ENCODE measurements at regions not wholly inside any gene's neighbourhood (a gene's known extent, or its start where the extent isn't known, plus 50 kb on each side); places are given as distances from the start of the nearest gene placed in this dataset.

- FAIRE-seq, result no peak
- H3K4me1 ChIP-seq (replicated peaks in 1 of 2; ENCODE audit: control insufficient read depth in 2 of 2, insufficient read depth in 2 of 2, low read length in 2 of 2), result no peaks in the 10 kb centered on the region
- no peak overlapping the region for H3K4me3 ChIP-seq
- peaks cover 0 to 1% of the 10 kb centered on the region in 2 experiments; a peak in 1 of 5 replicates for H3K27me3 ChIP-seq (ENCODE audit: control insufficient read depth in 2 of 2, insufficient read depth in 2 of 2, low read length in 2 of 2)
- TF ChIP-seq NR3C1 (CRISPR knock-in tag; IDR thresholded peaks at IDR 0.05) (no peak), MCM3 (IDR thresholded peaks at IDR 0.05) (no peak), U2AF1 (optimal IDR thresholded peaks at IDR 0.05; ENCODE audit: low read depth, low read length) (no peak), E2F3 (CRISPR knock-in tag; IDR thresholded peaks at IDR 0.05) (no peak)
- intact Hi-C loops (cut with micrococcal nuclease) (loop anchor here (5.0 kb wide), 1 partner anchor 222 kb away; no protein-coding TSS in a partner anchor), in situ Hi-C loops (cut with MboI) (no loop called here)
- H2AFZ ChIP-seq (ENCODE audit: low read depth, low read length), result no peak overlapping the region
- no peaks in the 10 kb centered on the region for H4K20me1 ChIP-seq (replicated peaks; ENCODE audit: control insufficient read depth, insufficient read depth, low read length)
- CTCF ChIA-PET (ENCODE audit: low intra/inter-chr PET ratio), result no interaction called here
- 1% methylated on average over 5 of the region's 5 CpGs for WGBS (ENCODE audit: insufficient coverage, low coverage, missing lambda C conversion rate)
- H3K27ac ChIP-seq (ENCODE audit: extremely low read depth, low read depth, low read length), result no peak overlapping the region
- H3K36me3 ChIP-seq (ENCODE audit: control insufficient read depth, insufficient read depth, low read length), result no peaks in the 10 kb centered on the region
- no peak for ATAC-seq
- POLR2A ChIA-PET, result interaction anchor here (1.5 kb wide), 1 partner anchor 9 kb away, joined by 5 read pairs; no protein-coding TSS in a partner anchor
- H3K79me2 ChIP-seq (ENCODE audit: control insufficient read depth, insufficient read depth, low read length), result no peaks in the 10 kb centered on the region
- BruUV-seq (replicated peaks), result no TSS peak
- H3K9me1 ChIP-seq (ENCODE audit: control insufficient read depth, insufficient read depth, low read length), result no peaks in the 10 kb centered on the region
- H3K9ac ChIP-seq (ENCODE audit: insufficient read depth in 1 of 2, low read depth in 2 of 2, low read length in 2 of 2), result no peak overlapping the region
- H3K9me3 ChIP-seq (replicated peaks; ENCODE audit: control insufficient read depth, insufficient read depth, low read depth, low read length), result no peaks in the 10 kb centered on the region
- no peak for DNase-seq (ENCODE audit: extremely low read depth in 1 of 4, low spot score in 3 of 4)
- no peak overlapping the region for H3K4me2 ChIP-seq (ENCODE audit: insufficient read depth, low read length)
Observed at GRCh38 chr1:34684266-34684665, 70.6 kb upstream of the GJB5 start.

GRCh38 chr1:34685225-34685624 is 69.6 kb upstream of the GJB5 start:
- Histone ChIP-seq H4K20me1 (replicated peaks; ENCODE audit: control insufficient read depth, insufficient read depth, low read length) (no peaks in the 10 kb centered on the region), H3K9ac (ENCODE audit: insufficient read depth in 1 of 2, low read depth in 2 of 2, low read length in 2 of 2) (no peak overlapping the region), H3K79me2 (ENCODE audit: control insufficient read depth, insufficient read depth, low read length) (no peaks in the 10 kb centered on the region), H3K9me1 (ENCODE audit: control insufficient read depth, insufficient read depth, low read length) (no peaks in the 10 kb centered on the region), H3K4me2 (ENCODE audit: insufficient read depth, low read length) (no peak overlapping the region), H3K4me1 (replicated peaks in 1 of 2; ENCODE audit: control insufficient read depth in 2 of 2, insufficient read depth in 2 of 2, low read length in 2 of 2) (no peaks in the 10 kb centered on the region), H3K36me3 (ENCODE audit: control insufficient read depth, insufficient read depth, low read length) (no peaks in the 10 kb centered on the region), H3K4me3 (no peak overlapping the region), H3K27me3 (ENCODE audit: control insufficient read depth in 2 of 2, insufficient read depth in 2 of 2, low read length in 2 of 2) (peaks cover 0 to 4% of the 10 kb centered on the region in 2 experiments; a peak in 1 of 5 replicates), H2AFZ (ENCODE audit: low read depth, low read length) (no peak overlapping the region), H3K27ac (ENCODE audit: extremely low read depth, low read depth, low read length) (no peak overlapping the region), H3K9me3 (replicated peaks; ENCODE audit: control insufficient read depth, insufficient read depth, low read depth, low read length) (no peaks in the 10 kb centered on the region)
- FAIRE-seq, result no peak
- intact Hi-C loops (cut with micrococcal nuclease), result no loop called here
- in situ Hi-C loops (cut with MboI), result no loop called here
- TF ChIP-seq ZNF274 (IDR thresholded peaks at IDR 0.05; ENCODE audit: borderline replicate concordance, low read depth, low read length), result no peak
- TF ChIP-seq EWSR1 (IDR thresholded peaks at IDR 0.05; ENCODE audit: borderline replicate concordance, low read depth, partially characterized antibody), result no peak
- TF ChIP-seq GABPB2 (CRISPR knock-in tag; conservative IDR thresholded peaks at IDR 0.05), result no peak
- TF ChIP-seq DPF2 (IDR thresholded peaks at IDR 0.05), result no peak
- no peak for DNase-seq (ENCODE audit: extremely low read depth in 1 of 4, low spot score in 3 of 4)
- ATAC-seq, result no peak
- BruUV-seq (replicated peaks), result no TSS peak
- ChIA-PET CTCF (ENCODE audit: low intra/inter-chr PET ratio) (no interaction called here), POLR2A (no interaction called here)
- 0% methylated on average over 2 of the region's 2 CpGs for WGBS (ENCODE audit: insufficient coverage, low coverage, missing lambda C conversion rate)

Measured in K562 (cell line).